ENCODE measurements at regions not wholly inside any gene's neighbourhood (a gene's known extent, or its start where the extent isn't known, plus 50 kb on each side); places are given as distances from the start of the nearest gene placed in this dataset.
"Not testable (repeated sequence)": the region's sequence is repeated elsewhere in the genome, so short reads cannot be mapped to it uniquely, and the experiment has no call there.

- DNase-seq: no peak
Observed at GRCh38 chr2:184030989-184031388, 567.3 kb upstream of the ZNF804A start.

- no peak for DNase-seq
Observed at GRCh38 chr2:184031402-184032147, 566.8 kb upstream of the ZNF804A start.

GRCh38 chr2:184032983-184033382, 565.3 kb upstream of the ZNF804A start:
- DNase-seq: no peak

GRCh38 chr2:184037273-184037672, 561.1 kb upstream of the ZNF804A start:
- no peak for DNase-seq

- no peak for DNase-seq
Observed at GRCh38 chr2:184039493-184039892, 558.8 kb upstream of the ZNF804A start.

GRCh38 chr2:184040230-184040629, 558.1 kb upstream of the ZNF804A start:
- DNase-seq: no peak

- DNase-seq: no peak
Observed at GRCh38 chr2:184041077-184041476, 557.3 kb upstream of the ZNF804A start.

GRCh38 chr2:184041777-184042176, 556.6 kb upstream of the ZNF804A start:
- DNase-seq: no peak

GRCh38 chr2:184047536-184047935, 550.8 kb upstream of the ZNF804A start:
- DNase-seq: no peak

- DNase-seq: no peak
Observed at GRCh38 chr2:184049566-184049965, 548.8 kb upstream of the ZNF804A start.

GRCh38 chr2:184053326-184053725, 545.0 kb upstream of the ZNF804A start:
- peak; percentile 52 to 90 for DNase-seq

GRCh38 chr2:184054419-184054818, 543.9 kb upstream of the ZNF804A start:
- not testable (repeated sequence) for DNase-seq

GRCh38 chr2:184057910-184058309, 540.4 kb upstream of the ZNF804A start:
- DNase-seq: no peak

GRCh38 chr2:184060268-184060667, 538.1 kb upstream of the ZNF804A start:
- DNase-seq: not testable (repeated sequence)

- DNase-seq: peak in 1 of 2 experiments; percentile 57
Observed at GRCh38 chr2:184067502-184067901, 530.8 kb upstream of the ZNF804A start.

GRCh38 chr2:184072470-184072869, 525.9 kb upstream of the ZNF804A start:
- no peak for DNase-seq

GRCh38 chr2:184078496-184078895, 519.8 kb upstream of the ZNF804A start:
- DNase-seq: no peak

GRCh38 chr2:184091456-184091855, 506.9 kb upstream of the ZNF804A start:
- DNase-seq: no peak

- no peak for DNase-seq
Observed at GRCh38 chr2:184113696-184114403, 484.5 kb upstream of the ZNF804A start.

- DNase-seq: no peak
Observed at GRCh38 chr2:184114439-184114838, 483.9 kb upstream of the ZNF804A start.

- DNase-seq: no peak
Observed at GRCh38 chr2:184119989-184120800, 478.1 kb upstream of the ZNF804A start.

GRCh38 chr2:184125867-184126266, 472.5 kb upstream of the ZNF804A start:
- DNase-seq: no peak

- DNase-seq: no peak
Observed at GRCh38 chr2:184129073-184129472, 469.3 kb upstream of the ZNF804A start.

GRCh38 chr2:184137955-184138354, 460.4 kb upstream of the ZNF804A start:
- no peak for DNase-seq
